ENCODE measurements at regions not wholly inside any gene's neighbourhood (a gene's known extent, or its start where the extent isn't known, plus 50 kb on each side); places are given as distances from the start of the nearest gene placed in this dataset.

DNA sequence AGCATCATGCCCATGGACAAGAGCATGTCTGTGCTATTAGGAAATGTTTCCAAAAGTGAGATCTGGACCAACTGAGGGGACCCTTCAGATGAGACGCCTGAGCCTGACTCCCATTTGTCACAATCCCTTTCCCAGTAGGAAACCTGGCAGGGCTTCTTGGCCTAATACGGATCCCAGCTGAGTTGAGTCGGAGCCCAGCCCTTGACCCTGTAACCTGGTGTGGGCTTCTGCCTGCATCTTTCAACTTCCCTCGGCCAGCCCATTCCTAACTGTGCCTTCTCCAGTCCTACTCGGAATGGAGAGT is 148.3 kb downstream of the IRX2 start:
- TF ChIP-seq, protein P1, sequence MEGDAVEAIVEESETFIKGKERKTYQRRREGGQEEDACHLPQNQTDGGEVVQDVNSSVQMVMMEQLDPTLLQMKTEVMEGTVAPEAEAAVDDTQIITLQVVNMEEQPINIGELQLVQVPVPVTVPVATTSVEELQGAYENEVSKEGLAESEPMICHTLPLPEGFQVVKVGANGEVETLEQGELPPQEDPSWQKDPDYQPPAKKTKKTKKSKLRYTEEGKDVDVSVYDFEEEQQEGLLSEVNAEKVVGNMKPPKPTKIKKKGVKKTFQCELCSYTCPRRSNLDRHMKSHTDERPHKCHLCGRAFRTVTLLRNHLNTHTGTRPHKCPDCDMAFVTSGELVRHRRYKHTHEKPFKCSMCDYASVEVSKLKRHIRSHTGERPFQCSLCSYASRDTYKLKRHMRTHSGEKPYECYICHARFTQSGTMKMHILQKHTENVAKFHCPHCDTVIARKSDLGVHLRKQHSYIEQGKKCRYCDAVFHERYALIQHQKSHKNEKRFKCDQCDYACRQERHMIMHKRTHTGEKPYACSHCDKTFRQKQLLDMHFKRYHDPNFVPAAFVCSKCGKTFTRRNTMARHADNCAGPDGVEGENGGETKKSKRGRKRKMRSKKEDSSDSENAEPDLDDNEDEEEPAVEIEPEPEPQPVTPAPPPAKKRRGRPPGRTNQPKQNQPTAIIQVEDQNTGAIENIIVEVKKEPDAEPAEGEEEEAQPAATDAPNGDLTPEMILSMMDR (IDR thresholded peaks at IDR 0.05), result no peak
- no peak for TF ChIP-seq ZFX (IDR thresholded peaks at IDR 0.05; ENCODE audit: borderline replicate concordance)
